H1 (cell line): ENCODE measurements at regions not wholly inside any gene's neighbourhood (a gene's known extent, or its start where the extent isn't known, plus 50 kb on each side); places are given as distances from the start of the nearest gene placed in this dataset.

Experiments
- CTCF ChIA-PET: fragments of 300-600 bp; sonication (Branson Sonifier 250); formaldehyde crosslinking; loops from one replicate; lab custom pipeline; 2021; ENCODE audit not compliant: partially characterized antibody; lab: Charles Lee
- POLR2A ChIA-PET: fragments of 300-600 bp; sonication (Branson Sonifier 250); formaldehyde crosslinking; loops from one replicate; lab custom pipeline; 2021; ENCODE audit warnings: inconsistent platforms; ENCODE audit not compliant: partially characterized antibody; lab: Charles Lee
- DNase-seq, 2 experiments: peaks; one replicate each; pipeline versions ENCODE4 v3.0.0 to v3.0.0-alpha.2; 2010 to 2022; ENCODE audit warnings: low spot score in 2 of 2, low read depth in 1 of 2, mixed read lengths in 1 of 2
- FAIRE-seq: peaks from 2 replicates; lab custom pipeline; 2011; peaks lifted over from hg19 to GRCh38; lab: Jason Lieb, UNC
- H2AFZ ChIP-seq: 2 replicates; pipeline ENCODE4 v1.8.1; 2012; ENCODE audit warnings: low read length, inconsistent platforms
- H2AK5ac ChIP-seq: 2 replicates; pipeline ENCODE4 v1.6.1; 2013; ENCODE audit warnings: low read depth, low read length
- H2BK120ac ChIP-seq: replicated peaks from 2 replicates; pipeline ENCODE3; 2013; ENCODE audit warnings: low read depth, low read length, inconsistent platforms
- H2BK12ac ChIP-seq: 2 replicates; pipeline ENCODE4 v1.6.1; 2013; ENCODE audit warnings: low read depth, low read length
- H2BK15ac ChIP-seq: 2 replicates; pipeline ENCODE4 v1.6.1; 2013; ENCODE audit warnings: low read length
- H2BK20ac ChIP-seq: 2 replicates; pipeline ENCODE4 v1.6.1; 2013; ENCODE audit warnings: low read length
- H2BK5ac ChIP-seq: 2 replicates; pipeline ENCODE4 v1.6.1; 2013; ENCODE audit warnings: low read depth, low read length
- H3K14ac ChIP-seq: 2 replicates; pipeline ENCODE4 v1.6.1; 2013; ENCODE audit warnings: inconsistent platforms; ENCODE audit not compliant: insufficient read length
- H3K18ac ChIP-seq: 2 replicates; pipeline ENCODE4 v1.6.1; 2013; ENCODE audit warnings: low read length; ENCODE audit errors: extremely low read depth
- H3K23ac ChIP-seq: 2 replicates; pipeline ENCODE4 v1.6.1; 2013; ENCODE audit warnings: inconsistent platforms; ENCODE audit not compliant: insufficient read length
- H3K23me2 ChIP-seq: 2 replicates; pipeline ENCODE4 v1.6.1; 2013; ENCODE audit warnings: low read depth, low read length
- H3K27ac ChIP-seq: 2 replicates; pipeline ENCODE4 v1.6.1; 2011; ENCODE audit warnings: low read depth, low read length, inconsistent platforms
- H3K27me3 ChIP-seq, 4 experiments: replicated peaks in 1 of 4; 1 replicate in 1 of 4; 2 replicates in 3 of 4; pipeline versions ENCODE4 v1.6.1 to v1.8.1; 2011 to 2013; ENCODE audit warnings: low read length in 3 of 4, mild to moderate bottlenecking in 3 of 4, inconsistent platforms in 2 of 4, mixed read lengths in 2 of 4, moderate library complexity in 1 of 4; ENCODE audit not compliant: control insufficient read depth in 3 of 4, insufficient read depth in 3 of 4; ENCODE audit errors: extremely low read depth in 1 of 4
- H3K36me3 ChIP-seq, 4 experiments: 2 replicates each; pipeline versions ENCODE4 v1.6.1 to v1.8.1; 2011 to 2013; ENCODE audit warnings: mild to moderate bottlenecking in 4 of 4, low read length in 3 of 4, moderate library complexity in 2 of 4, control low read depth in 1 of 4, inconsistent platforms in 1 of 4; ENCODE audit not compliant: insufficient read depth in 4 of 4, control insufficient read depth in 2 of 4
- H3K4ac ChIP-seq: replicated peaks from 2 replicates; pipeline ENCODE3; 2013; ENCODE audit warnings: low read length, low read depth, mixed read lengths, inconsistent platforms; ENCODE audit not compliant: insufficient read length
- H3K4me1 ChIP-seq, 4 experiments: replicated peaks in 1 of 4; 1 replicate in 1 of 4; 2 replicates in 3 of 4; pipeline versions ENCODE4 v1.6.1 to v1.8.1; 2011 to 2013; ENCODE audit warnings: low read length in 3 of 4, inconsistent platforms in 2 of 4, mixed read lengths in 1 of 4; ENCODE audit not compliant: insufficient read depth in 4 of 4, control insufficient read depth in 3 of 4
- H3K4me2 ChIP-seq, 2 experiments: 2 replicates each; pipeline versions ENCODE4 v1.6.1 to v1.8.1; 2011 to 2013; ENCODE audit warnings: low read depth in 2 of 2, low read length in 2 of 2, control low read depth in 1 of 2, inconsistent platforms in 1 of 2, mild to moderate bottlenecking in 1 of 2; ENCODE audit not compliant: insufficient read depth in 1 of 2
- H3K4me3 ChIP-seq, 4 experiments: fragments of 200-600, 300-600 bp in 1 of 4; sonication (generic), shearing (Covaris generic), sonication (Bioruptor Twin) in 1 of 4; 2 replicates each; pipeline versions ENCODE4 v1.5.1 to v1.8.1; 2011 to 2016; ENCODE audit warnings: low read length in 4 of 4, low read depth in 3 of 4, control low read depth in 2 of 4, inconsistent platforms in 2 of 4, mild to moderate bottlenecking in 2 of 4, mixed read lengths in 1 of 4, moderate library complexity in 1 of 4; ENCODE audit not compliant: insufficient read depth in 2 of 4; ENCODE audit errors: extremely low read depth in 1 of 4
- H3K56ac ChIP-seq: replicated peaks from 2 replicates; pipeline ENCODE3; 2013; ENCODE audit warnings: low read depth, mild to moderate bottlenecking, mixed read lengths, low read length, inconsistent platforms; ENCODE audit not compliant: insufficient read length
- H3K79me1 ChIP-seq: 2 replicates; pipeline ENCODE4 v1.6.1; 2013; ENCODE audit warnings: low read depth, low read length, control low read depth
- H3K79me2 ChIP-seq, 2 experiments: 2 replicates each; pipeline versions ENCODE4 v1.6.1 to v1.8.1; 2012 to 2013; ENCODE audit warnings: low read length in 2 of 2, mild to moderate bottlenecking in 2 of 2, inconsistent platforms in 1 of 2; ENCODE audit not compliant: insufficient read depth in 2 of 2, control insufficient read depth in 1 of 2
- H3K9ac ChIP-seq, 4 experiments: replicated peaks in 1 of 4; 1 replicate in 1 of 4; 2 replicates in 3 of 4; pipeline versions ENCODE4 v1.6.1 to v1.8.1; 2011 to 2013; ENCODE audit warnings: low read depth in 3 of 4, low read length in 3 of 4, control low read depth in 2 of 4, mild to moderate bottlenecking in 2 of 4, moderate library complexity in 2 of 4, inconsistent platforms in 1 of 4; ENCODE audit errors: extremely low read depth in 1 of 4
- H3K9me3 ChIP-seq, 2 experiments: 2 replicates each; pipeline versions ENCODE4 v1.6.1 to v1.8.1; 2012 to 2013; ENCODE audit warnings: mild to moderate bottlenecking in 2 of 2, moderate library complexity in 2 of 2, control low read depth in 1 of 2, inconsistent platforms in 1 of 2, low read depth in 1 of 2, low read length in 1 of 2, mixed read lengths in 1 of 2; ENCODE audit not compliant: insufficient read depth in 2 of 2
- H4K20me1 ChIP-seq, 2 experiments: replicated peaks in 1 of 2; 2 replicates each; pipeline versions ENCODE3 to v1.8.1; 2011 to 2013; ENCODE audit warnings: inconsistent platforms in 2 of 2, low read length in 2 of 2, mild to moderate bottlenecking in 1 of 2; ENCODE audit not compliant: insufficient read depth in 2 of 2, control insufficient read depth in 1 of 2
- H4K5ac ChIP-seq: 2 replicates; pipeline ENCODE4 v1.6.1; 2013; ENCODE audit warnings: low read length, low read depth, mixed read lengths, inconsistent platforms; ENCODE audit not compliant: insufficient read length
- H4K8ac ChIP-seq: 2 replicates; pipeline ENCODE4 v1.8.0; 2013; ENCODE audit warnings: mild to moderate bottlenecking, moderate library complexity, low read length, inconsistent platforms; ENCODE audit not compliant: insufficient read depth; ENCODE audit errors: extremely low read depth
- H4K91ac ChIP-seq: replicated peaks from 2 replicates; pipeline ENCODE3; 2013; ENCODE audit warnings: low read length, mixed read lengths, inconsistent platforms; ENCODE audit not compliant: insufficient read length
- TF ChIP-seq, protein P1 (sequence below): fragments of 300-600 bp; sonication (generic); IDR thresholded peaks from 2 replicates; pipeline ENCODE4 v1.7.1; 2012; ENCODE audit warnings: low read length, moderate library complexity, mild to moderate bottlenecking, inconsistent platforms; ENCODE audit not compliant: insufficient replicate concordance

- FAIRE-seq (no peak), DNase-seq (no peak)
- H3K9ac ChIP-seq = no peak overlapping the region
- no peak overlapping the region for H3K56ac ChIP-seq
- H3K4ac ChIP-seq = no peak overlapping the region
- H3K4me1 ChIP-seq = no peaks in the 10 kb centered on the region; a peak in 1 of 7 replicates
- no peak overlapping the region for H3K4me2 ChIP-seq
- H2BK12ac ChIP-seq = no peak overlapping the region
- no peaks in the 10 kb centered on the region for H3K27me3 ChIP-seq
- H2AK5ac ChIP-seq = no peak overlapping the region
- no peaks in the 10 kb centered on the region for H3K9me3 ChIP-seq
- H4K20me1 ChIP-seq = no peaks in the 10 kb centered on the region
- no peak overlapping the region for H2BK15ac ChIP-seq
- no peak overlapping the region for H4K5ac ChIP-seq
- no peak overlapping the region for H3K14ac ChIP-seq
- H2BK20ac ChIP-seq = no peak overlapping the region
- H3K4me3 ChIP-seq = no peak overlapping the region
- no peak overlapping the region for H4K91ac ChIP-seq
- no peak overlapping the region for H3K18ac ChIP-seq
- POLR2A ChIA-PET = no interaction called here
- no peaks in the 10 kb centered on the region for H3K23me2 ChIP-seq
- H2BK5ac ChIP-seq = no peak overlapping the region
- no peaks in the 10 kb centered on the region for H3K79me1 ChIP-seq
- H3K23ac ChIP-seq = no peak overlapping the region
- H3K27ac ChIP-seq = no peak overlapping the region
- no peaks in the 10 kb centered on the region for H3K79me2 ChIP-seq
- CTCF ChIA-PET = no interaction called here
- H4K8ac ChIP-seq = no peak overlapping the region
- H3K36me3 ChIP-seq = no peaks in the 10 kb centered on the region
- H2BK120ac ChIP-seq = no peak overlapping the region
- no peak overlapping the region for H2AFZ ChIP-seq
- TF ChIP-seq, protein P1, sequence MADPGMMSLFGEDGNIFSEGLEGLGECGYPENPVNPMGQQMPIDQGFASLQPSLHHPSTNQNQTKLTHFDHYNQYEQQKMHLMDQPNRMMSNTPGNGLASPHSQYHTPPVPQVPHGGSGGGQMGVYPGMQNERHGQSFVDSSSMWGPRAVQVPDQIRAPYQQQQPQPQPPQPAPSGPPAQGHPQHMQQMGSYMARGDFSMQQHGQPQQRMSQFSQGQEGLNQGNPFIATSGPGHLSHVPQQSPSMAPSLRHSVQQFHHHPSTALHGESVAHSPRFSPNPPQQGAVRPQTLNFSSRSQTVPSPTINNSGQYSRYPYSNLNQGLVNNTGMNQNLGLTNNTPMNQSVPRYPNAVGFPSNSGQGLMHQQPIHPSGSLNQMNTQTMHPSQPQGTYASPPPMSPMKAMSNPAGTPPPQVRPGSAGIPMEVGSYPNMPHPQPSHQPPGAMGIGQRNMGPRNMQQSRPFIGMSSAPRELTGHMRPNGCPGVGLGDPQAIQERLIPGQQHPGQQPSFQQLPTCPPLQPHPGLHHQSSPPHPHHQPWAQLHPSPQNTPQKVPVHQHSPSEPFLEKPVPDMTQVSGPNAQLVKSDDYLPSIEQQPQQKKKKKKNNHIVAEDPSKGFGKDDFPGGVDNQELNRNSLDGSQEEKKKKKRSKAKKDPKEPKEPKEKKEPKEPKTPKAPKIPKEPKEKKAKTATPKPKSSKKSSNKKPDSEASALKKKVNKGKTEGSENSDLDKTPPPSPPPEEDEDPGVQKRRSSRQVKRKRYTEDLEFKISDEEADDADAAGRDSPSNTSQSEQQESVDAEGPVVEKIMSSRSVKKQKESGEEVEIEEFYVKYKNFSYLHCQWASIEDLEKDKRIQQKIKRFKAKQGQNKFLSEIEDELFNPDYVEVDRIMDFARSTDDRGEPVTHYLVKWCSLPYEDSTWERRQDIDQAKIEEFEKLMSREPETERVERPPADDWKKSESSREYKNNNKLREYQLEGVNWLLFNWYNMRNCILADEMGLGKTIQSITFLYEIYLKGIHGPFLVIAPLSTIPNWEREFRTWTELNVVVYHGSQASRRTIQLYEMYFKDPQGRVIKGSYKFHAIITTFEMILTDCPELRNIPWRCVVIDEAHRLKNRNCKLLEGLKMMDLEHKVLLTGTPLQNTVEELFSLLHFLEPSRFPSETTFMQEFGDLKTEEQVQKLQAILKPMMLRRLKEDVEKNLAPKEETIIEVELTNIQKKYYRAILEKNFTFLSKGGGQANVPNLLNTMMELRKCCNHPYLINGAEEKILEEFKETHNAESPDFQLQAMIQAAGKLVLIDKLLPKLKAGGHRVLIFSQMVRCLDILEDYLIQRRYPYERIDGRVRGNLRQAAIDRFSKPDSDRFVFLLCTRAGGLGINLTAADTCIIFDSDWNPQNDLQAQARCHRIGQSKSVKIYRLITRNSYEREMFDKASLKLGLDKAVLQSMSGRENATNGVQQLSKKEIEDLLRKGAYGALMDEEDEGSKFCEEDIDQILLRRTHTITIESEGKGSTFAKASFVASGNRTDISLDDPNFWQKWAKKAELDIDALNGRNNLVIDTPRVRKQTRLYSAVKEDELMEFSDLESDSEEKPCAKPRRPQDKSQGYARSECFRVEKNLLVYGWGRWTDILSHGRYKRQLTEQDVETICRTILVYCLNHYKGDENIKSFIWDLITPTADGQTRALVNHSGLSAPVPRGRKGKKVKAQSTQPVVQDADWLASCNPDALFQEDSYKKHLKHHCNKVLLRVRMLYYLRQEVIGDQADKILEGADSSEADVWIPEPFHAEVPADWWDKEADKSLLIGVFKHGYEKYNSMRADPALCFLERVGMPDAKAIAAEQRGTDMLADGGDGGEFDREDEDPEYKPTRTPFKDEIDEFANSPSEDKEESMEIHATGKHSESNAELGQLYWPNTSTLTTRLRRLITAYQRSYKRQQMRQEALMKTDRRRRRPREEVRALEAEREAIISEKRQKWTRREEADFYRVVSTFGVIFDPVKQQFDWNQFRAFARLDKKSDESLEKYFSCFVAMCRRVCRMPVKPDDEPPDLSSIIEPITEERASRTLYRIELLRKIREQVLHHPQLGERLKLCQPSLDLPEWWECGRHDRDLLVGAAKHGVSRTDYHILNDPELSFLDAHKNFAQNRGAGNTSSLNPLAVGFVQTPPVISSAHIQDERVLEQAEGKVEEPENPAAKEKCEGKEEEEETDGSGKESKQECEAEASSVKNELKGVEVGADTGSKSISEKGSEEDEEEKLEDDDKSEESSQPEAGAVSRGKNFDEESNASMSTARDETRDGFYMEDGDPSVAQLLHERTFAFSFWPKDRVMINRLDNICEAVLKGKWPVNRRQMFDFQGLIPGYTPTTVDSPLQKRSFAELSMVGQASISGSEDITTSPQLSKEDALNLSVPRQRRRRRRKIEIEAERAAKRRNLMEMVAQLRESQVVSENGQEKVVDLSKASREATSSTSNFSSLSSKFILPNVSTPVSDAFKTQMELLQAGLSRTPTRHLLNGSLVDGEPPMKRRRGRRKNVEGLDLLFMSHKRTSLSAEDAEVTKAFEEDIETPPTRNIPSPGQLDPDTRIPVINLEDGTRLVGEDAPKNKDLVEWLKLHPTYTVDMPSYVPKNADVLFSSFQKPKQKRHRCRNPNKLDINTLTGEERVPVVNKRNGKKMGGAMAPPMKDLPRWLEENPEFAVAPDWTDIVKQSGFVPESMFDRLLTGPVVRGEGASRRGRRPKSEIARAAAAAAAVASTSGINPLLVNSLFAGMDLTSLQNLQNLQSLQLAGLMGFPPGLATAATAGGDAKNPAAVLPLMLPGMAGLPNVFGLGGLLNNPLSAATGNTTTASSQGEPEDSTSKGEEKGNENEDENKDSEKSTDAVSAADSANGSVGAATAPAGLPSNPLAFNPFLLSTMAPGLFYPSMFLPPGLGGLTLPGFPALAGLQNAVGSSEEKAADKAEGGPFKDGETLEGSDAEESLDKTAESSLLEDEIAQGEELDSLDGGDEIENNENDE = no peak
Observed at GRCh38 chr14:97945631-97946030, 1148.4 kb downstream of the VRK1 start.
